Lower leg skin (tissue), 3 donors: ENCODE measurements at regions not wholly inside any gene's neighbourhood (a gene's known extent, or its start where the extent isn't known, plus 50 kb on each side); places are given as distances from the start of the nearest gene placed in this dataset.

ENCODE experiments used
- CTCF ChIP-seq, 3 donors: fragments of 450-650 bp; IDR thresholded peaks; one replicate each; pipeline ENCODE4 v1.5.1; 2016; ENCODE audit warnings: antibody characterized with exemption in 3 of 3, mild to moderate bottlenecking in 3 of 3, moderate library complexity in 2 of 3
- POLR2A ChIP-seq, 2 donors: fragments of 450-650 bp; IDR thresholded peaks; one replicate each; pipeline ENCODE4 v1.6.1; 2016 to 2017; ENCODE audit warnings: antibody characterized with exemption in 2 of 2, mild to moderate bottlenecking in 1 of 2, moderate library complexity in 1 of 2

- no peak for TF ChIP-seq CTCF (IDR thresholded peaks at IDR 0.05)
- TF ChIP-seq POLR2A (IDR thresholded peaks at IDR 0.05): no peak
Measured at GRCh38 chr7:55624813-55625212, 52.5 kb upstream of the VOPP1 start.
